GM23338 (cell line): ENCODE measurements at regions not wholly inside any gene's neighbourhood (a gene's known extent, or its start where the extent isn't known, plus 50 kb on each side); places are given as distances from the start of the nearest gene placed in this dataset.

Experiments used
- ATAC-seq: fragments of 200-7000 bp; cut with Tn5 transposase; 3 replicates; pipeline ENCODE4 v1.9.1; 2020
- DNase-seq: peaks from one replicate; pipeline ENCODE4 v3.0.0-alpha.2; 2015; ENCODE audit warnings: low spot score
- H2AFZ ChIP-seq: fragments of 200-600 bp; sonication (generic); 2 replicates; pipeline ENCODE4 v1.8.0; 2016; ENCODE audit warnings: antibody characterized with exemption, mild to moderate bottlenecking, moderate library complexity
- H3F3A ChIP-seq: fragments of 200-600 bp; sonication (generic); replicated peaks from 2 replicates; pipeline ENCODE4 v1.8.0; 2017; ENCODE audit warnings: antibody characterized with exemption, mixed run types, low read depth
- H3K27ac ChIP-seq: fragments of 200-600 bp; sonication (generic); 2 replicates; pipeline ENCODE4 v1.6.1; 2016; ENCODE audit warnings: low read depth
- H3K27me3 ChIP-seq: fragments of 200-600 bp; sonication (generic); 2 replicates; pipeline ENCODE4 v1.8.0; 2016; ENCODE audit warnings: mild to moderate bottlenecking, mixed run types, moderate library complexity; ENCODE audit not compliant: insufficient read depth
- H3K36me3 ChIP-seq: fragments of 200-600 bp; sonication (generic); 2 replicates; pipeline ENCODE4 v1.8.0; 2016; ENCODE audit warnings: mild to moderate bottlenecking; ENCODE audit not compliant: insufficient read depth
- H3K4me1 ChIP-seq: fragments of 200-600 bp; sonication (generic); 2 replicates; pipeline ENCODE4 v1.8.0; 2016; ENCODE audit warnings: mild to moderate bottlenecking, moderate library complexity; ENCODE audit not compliant: insufficient read depth
- H3K4me2 ChIP-seq: fragments of 200-600 bp; sonication (generic); 2 replicates; pipeline ENCODE4 v1.7.1; 2017; ENCODE audit warnings: mixed run types
- H3K4me3 ChIP-seq: fragments of 200-600 bp; sonication (generic); 2 replicates; pipeline ENCODE4 v1.6.1; 2016; ENCODE audit warnings: mixed run types
- H3K79me2 ChIP-seq: fragments of 200-600 bp; sonication (generic); replicated peaks from 2 replicates; pipeline ENCODE4 v1.8.0; 2017; ENCODE audit warnings: mild to moderate bottlenecking; ENCODE audit not compliant: insufficient read depth
- H3K9me2 ChIP-seq: fragments of 200-600 bp; sonication (generic); 2 replicates; pipeline ENCODE4 v1.8.0; 2017; ENCODE audit not compliant: insufficient read depth
- H4K20me1 ChIP-seq: fragments of 200-600 bp; sonication (generic); replicated peaks from 2 replicates; pipeline ENCODE4 v1.8.0; 2017; ENCODE audit warnings: mild to moderate bottlenecking; ENCODE audit not compliant: insufficient read depth
- H3K27ac Mint-ChIP-seq: 2 replicates; pipeline ENCODE4 v1.8.0; 2020; ENCODE audit warnings: inconsistent platforms, mild to moderate bottlenecking, moderate library complexity, mixed read lengths
- H3K27me3 Mint-ChIP-seq: 3 replicates; pipeline ENCODE4 v1.8.0; 2022; ENCODE audit warnings: low read depth, mild to moderate bottlenecking, moderate library complexity, mixed read lengths, inconsistent platforms; ENCODE audit not compliant: insufficient read depth, poor library complexity
- H3K36me3 Mint-ChIP-seq: 3 replicates; pipeline ENCODE4 v1.8.0; 2021; ENCODE audit warnings: low read depth, mild to moderate bottlenecking, inconsistent platforms, moderate library complexity, mixed read lengths
- H3K4me1 Mint-ChIP-seq: 3 replicates; pipeline ENCODE4 v1.8.0; 2020; ENCODE audit warnings: mild to moderate bottlenecking, inconsistent platforms, mixed read lengths
- H3K4me3 Mint-ChIP-seq: 3 replicates; pipeline ENCODE4 v1.8.0; 2021; ENCODE audit warnings: moderate library complexity, mild to moderate bottlenecking, inconsistent platforms, mixed read lengths
- H3K9me3 Mint-ChIP-seq: 3 replicates; pipeline ENCODE4 v1.8.0; 2020; ENCODE audit warnings: moderate library complexity, mild to moderate bottlenecking, inconsistent platforms, mixed read lengths
- CREB1 ChIP-seq: fragments of 250-450 bp; sonication (Bioruptor Pico); IDR thresholded peaks from 2 replicates; pipeline ENCODE4 v1.5.0; 2020; ENCODE audit warnings: low read depth, mild to moderate bottlenecking, moderate library complexity
- NANOG ChIP-seq: IDR thresholded peaks from 2 replicates; pipeline ENCODE4 v1.6.1; 2016; ENCODE audit warnings: antibody characterized with exemption, borderline replicate concordance
- TF ChIP-seq, protein P1 (sequence below): fragments of 250-450 bp; sonication (Bioruptor Pico); IDR thresholded peaks from 2 replicates; pipeline ENCODE4 v1.5.0; 2020; ENCODE audit warnings: mild to moderate bottlenecking, moderate library complexity
- TF ChIP-seq, protein P2 (sequence below): IDR thresholded peaks from 2 replicates; pipeline ENCODE4 v1.6.1; 2016; ENCODE audit warnings: antibody characterized with exemption
- TF ChIP-seq, protein P3 (sequence below): IDR thresholded peaks from one replicate; pipeline ENCODE4 v1.6.1; 2018; ENCODE audit warnings: antibody characterized with exemption; ENCODE audit not compliant: unreplicated experiment
- TF ChIP-seq, protein P4 (sequence below), 2 experiments: fragments of 200-600 bp in 1 of 2; sonication (generic) in 1 of 2; conservative IDR thresholded peaks; 2 replicates each; pipeline versions ENCODE4 v1.5.1 to v1.6.1; 2016 to 2017; ENCODE audit warnings: antibody characterized with exemption in 2 of 2, low read depth in 2 of 2, mild to moderate bottlenecking in 2 of 2, moderate library complexity in 1 of 2

DNA sequence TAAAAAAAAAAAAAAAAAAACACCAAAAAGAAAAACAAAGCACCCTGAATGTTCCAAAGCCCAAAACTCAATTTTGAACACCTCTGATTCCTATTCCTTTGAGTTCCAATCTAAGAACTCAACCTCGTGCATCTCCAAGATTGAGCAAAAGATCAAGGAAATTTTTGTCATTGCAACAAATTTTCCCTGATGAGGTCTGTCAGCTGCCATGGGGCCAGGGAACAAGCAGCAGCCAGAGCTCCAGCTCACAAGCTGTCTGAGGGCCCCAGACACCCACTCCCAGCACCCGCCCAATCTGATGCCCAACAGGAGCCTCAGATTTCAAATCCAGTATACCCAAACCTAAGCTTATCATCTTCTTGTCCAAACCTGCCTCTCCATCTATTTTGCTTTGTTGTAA is 87.6 kb upstream of the ACP3 start:
- Histone ChIP-seq H3K79me2 (no peaks in the 10 kb centered on the region), H3F3A (no peaks in the 10 kb centered on the region), H2AFZ (no peak overlapping the region), H3K27ac (no peak overlapping the region), H3K9me2 (0 out of 2 replicates have a peak, but pooled peaks cover 5% of the 10 kb centered on the region), H3K36me3 (no peaks in the 10 kb centered on the region), H3K4me2 (no peak overlapping the region), H3K4me3 (no peak overlapping the region), H3K27me3 (no peaks in the 10 kb centered on the region), H3K4me1 (peaks cover 22% of the 10 kb centered on the region), H4K20me1 (no peaks in the 10 kb centered on the region)
- Mint-ChIP-seq H3K27ac (no peak overlapping the region), H3K36me3 (no peaks in the 10 kb centered on the region), H3K27me3 (peaks cover 7% of the 10 kb centered on the region), H3K4me1 (peaks cover 26% of the 10 kb centered on the region), H3K9me3 (no peaks in the 10 kb centered on the region; the same call in 2 of the 3 replicates), H3K4me3 (no peak overlapping the region)
- TF ChIP-seq, protein P1, sequence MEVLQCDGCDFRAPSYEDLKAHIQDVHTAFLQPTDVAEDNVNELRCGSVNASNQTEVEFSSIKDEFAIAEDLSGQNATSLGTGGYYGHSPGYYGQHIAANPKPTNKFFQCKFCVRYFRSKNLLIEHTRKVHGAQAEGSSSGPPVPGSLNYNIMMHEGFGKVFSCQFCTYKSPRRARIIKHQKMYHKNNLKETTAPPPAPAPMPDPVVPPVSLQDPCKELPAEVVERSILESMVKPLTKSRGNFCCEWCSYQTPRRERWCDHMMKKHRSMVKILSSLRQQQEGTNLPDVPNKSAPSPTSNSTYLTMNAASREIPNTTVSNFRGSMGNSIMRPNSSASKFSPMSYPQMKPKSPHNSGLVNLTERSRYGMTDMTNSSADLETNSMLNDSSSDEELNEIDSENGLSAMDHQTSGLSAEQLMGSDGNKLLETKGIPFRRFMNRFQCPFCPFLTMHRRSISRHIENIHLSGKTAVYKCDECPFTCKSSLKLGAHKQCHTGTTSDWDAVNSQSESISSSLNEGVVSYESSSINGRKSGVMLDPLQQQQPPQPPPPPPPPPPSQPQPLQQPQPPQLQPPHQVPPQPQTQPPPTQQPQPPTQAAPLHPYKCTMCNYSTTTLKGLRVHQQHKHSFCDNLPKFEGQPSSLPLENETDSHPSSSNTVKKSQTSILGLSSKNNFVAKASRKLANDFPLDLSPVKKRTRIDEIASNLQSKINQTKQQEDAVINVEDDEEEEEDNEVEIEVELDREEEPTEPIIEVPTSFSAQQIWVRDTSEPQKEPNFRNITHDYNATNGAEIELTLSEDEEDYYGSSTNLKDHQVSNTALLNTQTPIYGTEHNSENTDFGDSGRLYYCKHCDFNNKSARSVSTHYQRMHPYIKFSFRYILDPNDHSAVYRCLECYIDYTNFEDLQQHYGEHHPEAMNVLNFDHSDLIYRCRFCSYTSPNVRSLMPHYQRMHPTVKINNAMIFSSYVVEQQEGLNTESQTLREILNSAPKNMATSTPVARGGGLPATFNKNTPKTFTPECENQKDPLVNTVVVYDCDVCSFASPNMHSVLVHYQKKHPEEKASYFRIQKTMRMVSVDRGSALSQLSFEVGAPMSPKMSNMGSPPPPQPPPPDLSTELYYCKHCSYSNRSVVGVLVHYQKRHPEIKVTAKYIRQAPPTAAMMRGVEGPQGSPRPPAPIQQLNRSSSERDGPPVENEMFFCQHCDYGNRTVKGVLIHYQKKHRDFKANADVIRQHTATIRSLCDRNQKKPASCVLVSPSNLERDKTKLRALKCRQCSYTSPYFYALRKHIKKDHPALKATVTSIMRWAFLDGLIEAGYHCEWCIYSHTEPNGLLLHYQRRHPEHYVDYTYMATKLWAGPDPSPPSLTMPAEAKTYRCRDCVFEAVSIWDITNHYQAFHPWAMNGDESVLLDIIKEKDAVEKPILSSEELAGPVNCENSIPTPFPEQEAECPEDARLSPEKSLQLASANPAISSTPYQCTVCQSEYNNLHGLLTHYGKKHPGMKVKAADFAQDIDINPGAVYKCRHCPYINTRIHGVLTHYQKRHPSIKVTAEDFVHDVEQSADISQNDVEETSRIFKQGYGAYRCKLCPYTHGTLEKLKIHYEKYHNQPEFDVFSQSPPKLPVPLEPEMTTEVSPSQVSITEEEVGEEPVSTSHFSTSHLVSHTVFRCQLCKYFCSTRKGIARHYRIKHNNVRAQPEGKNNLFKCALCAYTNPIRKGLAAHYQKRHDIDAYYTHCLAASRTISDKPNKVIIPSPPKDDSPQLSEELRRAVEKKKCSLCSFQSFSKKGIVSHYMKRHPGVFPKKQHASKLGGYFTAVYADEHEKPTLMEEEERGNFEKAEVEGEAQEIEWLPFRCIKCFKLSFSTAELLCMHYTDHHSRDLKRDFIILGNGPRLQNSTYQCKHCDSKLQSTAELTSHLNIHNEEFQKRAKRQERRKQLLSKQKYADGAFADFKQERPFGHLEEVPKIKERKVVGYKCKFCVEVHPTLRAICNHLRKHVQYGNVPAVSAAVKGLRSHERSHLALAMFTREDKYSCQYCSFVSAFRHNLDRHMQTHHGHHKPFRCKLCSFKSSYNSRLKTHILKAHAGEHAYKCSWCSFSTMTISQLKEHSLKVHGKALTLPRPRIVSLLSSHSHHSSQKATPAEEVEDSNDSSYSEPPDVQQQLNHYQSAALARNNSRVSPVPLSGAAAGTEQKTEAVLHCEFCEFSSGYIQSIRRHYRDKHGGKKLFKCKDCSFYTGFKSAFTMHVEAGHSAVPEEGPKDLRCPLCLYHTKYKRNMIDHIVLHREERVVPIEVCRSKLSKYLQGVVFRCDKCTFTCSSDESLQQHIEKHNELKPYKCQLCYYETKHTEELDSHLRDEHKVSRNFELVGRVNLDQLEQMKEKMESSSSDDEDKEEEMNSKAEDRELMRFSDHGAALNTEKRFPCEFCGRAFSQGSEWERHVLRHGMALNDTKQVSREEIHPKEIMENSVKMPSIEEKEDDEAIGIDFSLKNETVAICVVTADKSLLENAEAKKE (CRISPR knock-in tag), result no peak
- TF ChIP-seq, protein P2, sequence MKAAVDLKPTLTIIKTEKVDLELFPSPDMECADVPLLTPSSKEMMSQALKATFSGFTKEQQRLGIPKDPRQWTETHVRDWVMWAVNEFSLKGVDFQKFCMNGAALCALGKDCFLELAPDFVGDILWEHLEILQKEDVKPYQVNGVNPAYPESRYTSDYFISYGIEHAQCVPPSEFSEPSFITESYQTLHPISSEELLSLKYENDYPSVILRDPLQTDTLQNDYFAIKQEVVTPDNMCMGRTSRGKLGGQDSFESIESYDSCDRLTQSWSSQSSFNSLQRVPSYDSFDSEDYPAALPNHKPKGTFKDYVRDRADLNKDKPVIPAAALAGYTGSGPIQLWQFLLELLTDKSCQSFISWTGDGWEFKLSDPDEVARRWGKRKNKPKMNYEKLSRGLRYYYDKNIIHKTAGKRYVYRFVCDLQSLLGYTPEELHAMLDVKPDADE, result no peak
- TF ChIP-seq, protein P3, sequence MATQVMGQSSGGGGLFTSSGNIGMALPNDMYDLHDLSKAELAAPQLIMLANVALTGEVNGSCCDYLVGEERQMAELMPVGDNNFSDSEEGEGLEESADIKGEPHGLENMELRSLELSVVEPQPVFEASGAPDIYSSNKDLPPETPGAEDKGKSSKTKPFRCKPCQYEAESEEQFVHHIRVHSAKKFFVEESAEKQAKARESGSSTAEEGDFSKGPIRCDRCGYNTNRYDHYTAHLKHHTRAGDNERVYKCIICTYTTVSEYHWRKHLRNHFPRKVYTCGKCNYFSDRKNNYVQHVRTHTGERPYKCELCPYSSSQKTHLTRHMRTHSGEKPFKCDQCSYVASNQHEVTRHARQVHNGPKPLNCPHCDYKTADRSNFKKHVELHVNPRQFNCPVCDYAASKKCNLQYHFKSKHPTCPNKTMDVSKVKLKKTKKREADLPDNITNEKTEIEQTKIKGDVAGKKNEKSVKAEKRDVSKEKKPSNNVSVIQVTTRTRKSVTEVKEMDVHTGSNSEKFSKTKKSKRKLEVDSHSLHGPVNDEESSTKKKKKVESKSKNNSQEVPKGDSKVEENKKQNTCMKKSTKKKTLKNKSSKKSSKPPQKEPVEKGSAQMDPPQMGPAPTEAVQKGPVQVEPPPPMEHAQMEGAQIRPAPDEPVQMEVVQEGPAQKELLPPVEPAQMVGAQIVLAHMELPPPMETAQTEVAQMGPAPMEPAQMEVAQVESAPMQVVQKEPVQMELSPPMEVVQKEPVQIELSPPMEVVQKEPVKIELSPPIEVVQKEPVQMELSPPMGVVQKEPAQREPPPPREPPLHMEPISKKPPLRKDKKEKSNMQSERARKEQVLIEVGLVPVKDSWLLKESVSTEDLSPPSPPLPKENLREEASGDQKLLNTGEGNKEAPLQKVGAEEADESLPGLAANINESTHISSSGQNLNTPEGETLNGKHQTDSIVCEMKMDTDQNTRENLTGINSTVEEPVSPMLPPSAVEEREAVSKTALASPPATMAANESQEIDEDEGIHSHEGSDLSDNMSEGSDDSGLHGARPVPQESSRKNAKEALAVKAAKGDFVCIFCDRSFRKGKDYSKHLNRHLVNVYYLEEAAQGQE, result no peak
- TF ChIP-seq CREB1 (CRISPR knock-in tag) (no peak), NANOG (no peak)
- TF ChIP-seq, protein P4, sequence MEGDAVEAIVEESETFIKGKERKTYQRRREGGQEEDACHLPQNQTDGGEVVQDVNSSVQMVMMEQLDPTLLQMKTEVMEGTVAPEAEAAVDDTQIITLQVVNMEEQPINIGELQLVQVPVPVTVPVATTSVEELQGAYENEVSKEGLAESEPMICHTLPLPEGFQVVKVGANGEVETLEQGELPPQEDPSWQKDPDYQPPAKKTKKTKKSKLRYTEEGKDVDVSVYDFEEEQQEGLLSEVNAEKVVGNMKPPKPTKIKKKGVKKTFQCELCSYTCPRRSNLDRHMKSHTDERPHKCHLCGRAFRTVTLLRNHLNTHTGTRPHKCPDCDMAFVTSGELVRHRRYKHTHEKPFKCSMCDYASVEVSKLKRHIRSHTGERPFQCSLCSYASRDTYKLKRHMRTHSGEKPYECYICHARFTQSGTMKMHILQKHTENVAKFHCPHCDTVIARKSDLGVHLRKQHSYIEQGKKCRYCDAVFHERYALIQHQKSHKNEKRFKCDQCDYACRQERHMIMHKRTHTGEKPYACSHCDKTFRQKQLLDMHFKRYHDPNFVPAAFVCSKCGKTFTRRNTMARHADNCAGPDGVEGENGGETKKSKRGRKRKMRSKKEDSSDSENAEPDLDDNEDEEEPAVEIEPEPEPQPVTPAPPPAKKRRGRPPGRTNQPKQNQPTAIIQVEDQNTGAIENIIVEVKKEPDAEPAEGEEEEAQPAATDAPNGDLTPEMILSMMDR (conservative IDR thresholded peaks at IDR 0.05; ENCODE audit: low read depth in 2 of 2), result no peak
- no peak for ATAC-seq
- DNase-seq, result no peak
